GM12872 (cell line): ENCODE measurements at regions not wholly inside any gene's neighbourhood (a gene's known extent, or its start where the extent isn't known, plus 50 kb on each side); places are given as distances from the start of the nearest gene placed in this dataset.

ENCODE experiments used
- TF ChIP-seq, protein P1 (sequence below): IDR thresholded peaks from 3 replicates; pipeline ENCODE4 v1.5.1; 2011; ENCODE audit warnings: low read depth, mild to moderate bottlenecking, low read length, moderate library complexity; ENCODE audit not compliant: insufficient read depth

DNA sequence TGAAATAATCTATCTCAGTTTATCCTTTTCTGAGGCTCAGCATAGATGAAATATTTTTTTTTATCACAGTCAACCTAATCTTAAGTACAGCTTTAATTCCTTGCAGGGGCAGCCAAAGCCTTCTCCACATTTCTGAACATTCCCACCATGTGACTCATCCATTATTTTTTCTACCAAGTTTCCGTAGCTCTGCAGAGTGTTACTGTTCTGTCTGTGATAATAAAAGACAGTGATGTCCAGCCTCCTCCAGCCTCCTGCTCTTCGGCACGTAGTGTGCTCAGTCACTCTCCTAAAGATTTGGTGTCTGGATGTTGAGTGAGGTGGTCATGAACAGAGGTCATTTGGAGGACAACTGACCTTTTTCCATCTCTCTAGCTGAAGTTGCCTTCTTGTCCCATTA is 338.1 kb upstream of the ADAMTS16 start:
- TF ChIP-seq, protein P1, sequence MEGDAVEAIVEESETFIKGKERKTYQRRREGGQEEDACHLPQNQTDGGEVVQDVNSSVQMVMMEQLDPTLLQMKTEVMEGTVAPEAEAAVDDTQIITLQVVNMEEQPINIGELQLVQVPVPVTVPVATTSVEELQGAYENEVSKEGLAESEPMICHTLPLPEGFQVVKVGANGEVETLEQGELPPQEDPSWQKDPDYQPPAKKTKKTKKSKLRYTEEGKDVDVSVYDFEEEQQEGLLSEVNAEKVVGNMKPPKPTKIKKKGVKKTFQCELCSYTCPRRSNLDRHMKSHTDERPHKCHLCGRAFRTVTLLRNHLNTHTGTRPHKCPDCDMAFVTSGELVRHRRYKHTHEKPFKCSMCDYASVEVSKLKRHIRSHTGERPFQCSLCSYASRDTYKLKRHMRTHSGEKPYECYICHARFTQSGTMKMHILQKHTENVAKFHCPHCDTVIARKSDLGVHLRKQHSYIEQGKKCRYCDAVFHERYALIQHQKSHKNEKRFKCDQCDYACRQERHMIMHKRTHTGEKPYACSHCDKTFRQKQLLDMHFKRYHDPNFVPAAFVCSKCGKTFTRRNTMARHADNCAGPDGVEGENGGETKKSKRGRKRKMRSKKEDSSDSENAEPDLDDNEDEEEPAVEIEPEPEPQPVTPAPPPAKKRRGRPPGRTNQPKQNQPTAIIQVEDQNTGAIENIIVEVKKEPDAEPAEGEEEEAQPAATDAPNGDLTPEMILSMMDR: no peak

DNA sequence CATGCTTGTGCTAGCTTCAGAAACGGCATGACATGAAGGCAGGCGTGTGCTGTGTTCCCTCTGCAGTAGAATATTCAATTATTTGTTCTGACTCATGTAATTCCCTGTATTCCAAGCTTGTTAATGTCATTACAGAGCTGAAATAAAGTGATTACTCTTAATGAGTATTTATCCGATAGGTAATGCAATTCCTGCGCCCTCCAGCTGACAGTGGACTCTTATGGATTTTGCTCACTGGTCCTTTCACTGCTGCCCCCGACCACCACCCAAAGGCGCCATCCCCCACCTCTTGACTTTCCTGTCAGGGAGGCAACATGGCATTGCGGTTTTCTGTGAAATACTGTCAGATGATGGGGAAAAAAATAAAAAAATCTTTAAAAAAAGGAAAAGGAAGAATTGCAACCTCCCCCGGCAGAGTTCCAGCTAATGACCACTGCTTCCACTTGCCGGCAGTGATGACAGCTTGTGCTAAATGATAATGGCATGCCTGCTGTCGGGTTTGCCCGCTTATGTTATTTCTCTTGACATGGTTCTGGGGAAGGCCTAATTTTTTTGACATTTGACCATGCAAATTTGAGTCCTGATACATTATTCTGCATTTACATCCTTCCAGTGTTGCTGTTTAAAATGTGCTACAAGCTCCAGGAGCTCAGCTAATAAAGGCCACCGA is 335.3 kb upstream of the ADAMTS16 start:
- TF ChIP-seq, protein P1: no peak

DNA sequence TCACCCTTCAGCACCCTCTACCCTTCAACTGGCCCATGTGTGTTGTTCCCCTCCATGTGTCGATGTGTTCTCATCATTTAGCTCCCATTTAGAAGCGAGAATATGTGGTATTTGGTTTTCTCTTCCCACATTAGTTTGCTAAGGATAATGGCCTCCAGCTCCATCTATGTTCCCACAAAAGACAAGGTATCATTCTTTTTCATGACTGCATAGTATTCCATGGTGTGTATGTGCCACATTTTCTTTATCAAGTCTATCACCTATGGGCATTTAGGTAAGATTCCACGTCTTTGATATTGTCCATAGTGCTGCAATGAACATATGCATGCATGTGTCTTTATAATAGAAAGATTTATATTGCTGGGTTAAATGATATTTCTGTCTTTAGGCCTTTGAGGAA is 325.1 kb upstream of the ADAMTS16 start:
- TF ChIP-seq, protein P1: no peak

DNA sequence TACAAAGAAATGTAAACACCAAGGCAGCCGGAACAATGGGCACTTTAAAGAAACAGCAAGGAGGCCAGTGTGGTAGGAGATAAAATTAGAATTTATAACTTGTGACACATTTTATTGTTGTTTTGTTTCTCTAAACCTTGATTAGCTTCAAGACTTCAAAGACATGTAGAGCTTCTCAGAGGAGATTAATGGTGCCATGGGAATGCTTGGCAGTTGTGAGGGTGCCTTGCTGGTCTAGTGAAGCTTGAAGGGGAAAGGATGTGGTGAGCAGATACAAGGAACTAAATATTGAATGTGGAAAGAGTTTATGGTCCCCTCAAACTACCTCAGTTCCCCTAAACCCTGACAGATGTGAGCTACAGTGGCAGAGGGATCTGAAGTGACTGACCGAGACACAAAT is 322.4 kb upstream of the ADAMTS16 start:
- TF ChIP-seq, protein P1: no peak

DNA sequence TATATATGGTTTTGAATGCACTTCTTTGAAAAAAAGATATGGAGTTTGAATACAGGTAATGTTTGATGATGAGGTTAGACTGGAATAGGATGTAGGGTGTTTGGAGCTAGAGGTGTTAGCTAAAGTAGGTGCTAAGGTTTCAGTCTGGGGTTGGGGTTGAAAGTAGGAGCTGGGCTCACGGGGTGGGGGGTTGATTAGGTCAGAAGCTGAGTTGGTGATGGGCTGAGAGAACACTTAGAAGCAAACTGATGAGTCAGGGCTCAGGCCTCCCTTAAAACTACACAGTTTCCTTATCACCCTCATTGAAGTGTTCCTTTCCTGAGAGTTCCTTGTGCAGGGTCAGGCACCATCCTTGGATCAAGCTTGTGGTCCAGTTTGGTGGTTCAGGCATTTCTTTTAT is 308.8 kb upstream of the ADAMTS16 start:
- TF ChIP-seq, protein P1: no peak

DNA sequence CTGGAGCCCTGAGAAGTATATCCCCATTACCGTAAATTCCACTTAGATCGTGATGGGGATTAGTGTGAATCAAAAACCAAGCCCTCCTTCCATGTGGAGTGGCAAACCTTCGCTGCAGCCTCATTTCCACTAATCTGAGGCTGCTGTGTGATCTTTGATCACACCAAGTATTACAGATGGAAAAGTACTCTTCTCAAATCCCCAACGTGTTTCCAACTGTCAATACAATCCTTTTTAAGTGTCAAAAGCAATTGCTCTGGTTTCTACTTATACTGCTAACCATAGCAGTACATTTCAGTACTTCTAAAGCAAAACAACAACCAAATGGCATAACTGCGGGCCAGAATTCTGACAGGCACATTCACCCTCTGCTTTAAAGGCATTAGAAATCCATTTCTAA is 307.7 kb upstream of the ADAMTS16 start:
- TF ChIP-seq, protein P1: no peak

DNA sequence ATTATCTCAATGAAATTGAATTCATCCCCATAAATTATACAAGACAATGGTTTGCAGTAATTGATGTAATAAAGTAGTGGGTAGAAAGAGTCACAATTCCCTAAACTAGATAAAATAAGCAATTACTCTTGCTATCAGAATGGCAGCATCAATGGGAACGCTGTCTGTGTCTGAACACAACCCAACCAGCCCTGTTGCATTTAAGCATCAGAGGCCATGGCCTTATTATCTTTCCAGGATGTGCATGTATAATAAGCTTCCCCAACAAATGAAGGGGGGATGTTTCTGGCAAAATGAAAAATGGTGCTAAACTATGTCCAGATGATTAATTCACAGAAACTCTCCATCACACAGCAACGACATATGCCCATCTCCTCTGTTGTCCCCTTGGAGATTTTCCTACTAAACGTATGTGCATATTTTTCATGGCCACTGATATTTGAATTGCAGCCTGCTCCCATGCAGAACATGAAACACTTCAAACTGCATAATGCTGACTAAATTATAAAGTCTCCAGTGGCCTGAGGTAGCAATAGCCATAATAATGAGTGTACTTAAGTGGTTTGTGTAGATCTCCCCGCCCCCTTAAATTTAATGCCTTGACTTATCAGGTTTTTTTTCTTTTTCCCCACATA is 306.9 kb upstream of the ADAMTS16 start:
- TF ChIP-seq, protein P1: no peak
